GM12892 (cell line): ENCODE measurements at regions not wholly inside any gene's neighbourhood (a gene's known extent, or its start where the extent isn't known, plus 50 kb on each side); places are given as distances from the start of the nearest gene placed in this dataset.

Source experiments
- DNase-seq: peaks from one replicate; pipeline ENCODE4 v3.0.0; 2011; ENCODE audit not compliant: insufficient read length
- FAIRE-seq: peaks from 2 replicates; lab custom pipeline; 2011; peaks lifted over from hg19 to GRCh38; lab: Jason Lieb, UNC
- POLR2A ChIP-seq: IDR thresholded peaks from 2 replicates; pipeline ENCODE4 v1.6.1; 2011; ENCODE audit warnings: low read depth, low read length, control low read depth
- POLR2AphosphoS5 ChIP-seq: IDR thresholded peaks from 2 replicates; pipeline ENCODE4 v1.6.1; 2011; ENCODE audit warnings: low read depth, low read length, control low read depth
- TAF1 ChIP-seq: IDR thresholded peaks from 2 replicates; pipeline ENCODE4 v1.6.1; 2011; ENCODE audit warnings: low read depth, mild to moderate bottlenecking, control low read depth, low read length, borderline replicate concordance

DNA sequence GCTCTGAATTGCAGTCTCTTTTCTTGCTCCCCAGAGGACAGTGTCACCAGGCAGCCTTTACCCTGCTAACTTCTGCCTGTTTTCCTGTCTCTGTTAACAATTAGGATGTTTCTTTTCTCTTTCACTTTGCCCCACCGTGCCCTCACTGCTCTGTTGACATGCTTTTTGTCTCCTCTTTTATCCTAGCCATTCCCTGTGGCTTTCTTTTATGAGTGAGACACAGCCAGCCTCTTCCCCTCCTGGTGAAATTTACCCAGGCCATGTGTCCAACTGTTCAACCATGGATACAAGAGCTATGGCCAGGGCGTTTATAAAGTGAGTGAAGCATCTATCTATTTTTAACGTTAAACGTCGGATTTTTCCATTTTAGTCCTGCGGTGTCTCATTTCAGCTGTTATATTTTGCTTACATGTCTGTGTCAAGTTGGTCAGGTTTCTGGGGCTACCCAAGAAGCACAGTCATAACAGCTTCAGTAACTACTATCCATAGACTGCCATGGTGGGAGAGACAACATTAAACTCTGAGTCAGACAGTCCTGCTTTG, 443.2 kb upstream of the AZI2 start:
- TF ChIP-seq POLR2AphosphoS5: no peak
- no peak for TF ChIP-seq POLR2A
- TF ChIP-seq TAF1: no peak
- no peak for DNase-seq
- no peak for FAIRE-seq

GRCh38 chr3:28792604-28793003, 444.0 kb upstream of the AZI2 start:
- TF ChIP-seq POLR2A (no peak), POLR2AphosphoS5 (no peak), TAF1 (no peak)
- no peak for DNase-seq
- FAIRE-seq: no peak

- FAIRE-seq: no peak
- TF ChIP-seq TAF1 (no peak), POLR2AphosphoS5 (no peak), POLR2A (no peak)
- DNase-seq: no peak
Measured at GRCh38 chr3:28799084-28799483, 450.5 kb upstream of the AZI2 start.

DNA sequence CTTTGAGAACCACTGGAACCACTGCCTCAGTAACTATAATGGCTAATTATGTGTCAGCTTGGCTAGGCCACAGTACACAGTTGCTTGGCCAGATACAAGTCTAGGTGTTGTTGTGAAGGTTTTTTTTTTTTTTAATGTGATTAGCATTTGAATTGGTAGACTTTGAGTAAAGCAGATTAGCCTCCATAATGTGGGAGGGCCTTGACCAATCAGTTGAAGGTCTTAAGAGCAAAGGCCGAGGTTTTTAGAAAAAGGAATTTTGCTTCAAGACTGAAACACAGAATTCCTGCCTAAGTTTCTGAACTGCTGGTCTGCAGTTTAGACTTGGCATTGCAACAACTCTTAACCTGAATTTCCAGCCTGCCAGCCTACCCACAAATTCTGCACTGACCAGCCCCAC, 451.6 kb upstream of the AZI2 start:
- DNase-seq: no peak
- TF ChIP-seq POLR2A: no peak
- FAIRE-seq: no peak

DNA sequence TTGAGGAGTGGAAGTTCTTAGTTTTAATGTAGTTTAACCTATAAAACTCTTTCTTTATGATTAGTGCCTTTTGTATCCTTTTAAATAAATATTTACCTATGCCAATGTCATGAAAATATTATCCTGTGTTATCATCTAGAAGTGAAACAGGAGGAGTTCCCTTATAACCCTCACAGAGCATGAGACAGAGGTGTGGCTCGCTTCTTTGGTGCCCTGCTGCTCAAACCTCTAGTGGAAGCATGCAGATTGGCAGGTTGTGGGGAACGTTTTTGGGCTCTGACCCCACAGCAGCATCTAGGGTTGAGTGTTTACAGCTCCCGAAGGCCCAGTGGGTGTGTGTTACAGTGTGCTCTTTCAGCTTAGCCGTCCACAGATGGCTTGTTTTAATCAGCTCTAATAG, 459.4 kb upstream of the AZI2 start:
- no peak for FAIRE-seq
- TF ChIP-seq TAF1: no peak
- no peak for TF ChIP-seq POLR2A
- DNase-seq: no peak

GRCh38 chr3:28816017-28816416, 464.9 kb upstream of the RBMS3 start:
- DNase-seq: no peak
- no peak for FAIRE-seq
- TF ChIP-seq POLR2A: no peak
- TF ChIP-seq TAF1: no peak

- no peak for TF ChIP-seq POLR2AphosphoS5
- TF ChIP-seq TAF1: no peak
- TF ChIP-seq POLR2A: no peak
- DNase-seq: no peak
- FAIRE-seq: no peak
Measured at GRCh38 chr3:28824316-28824715, 456.6 kb upstream of the RBMS3 start.

GRCh38 chr3:28826840-28827239, 454.0 kb upstream of the RBMS3 start:
- no peak for DNase-seq
- no peak for FAIRE-seq
- TF ChIP-seq TAF1 (no peak), POLR2AphosphoS5 (no peak), POLR2A (no peak)

GRCh38 chr3:28835249-28835648, 445.6 kb upstream of the RBMS3 start:
- TF ChIP-seq TAF1 (no peak), POLR2AphosphoS5 (no peak), POLR2A (no peak)
- FAIRE-seq: no peak
- no peak for DNase-seq

DNA sequence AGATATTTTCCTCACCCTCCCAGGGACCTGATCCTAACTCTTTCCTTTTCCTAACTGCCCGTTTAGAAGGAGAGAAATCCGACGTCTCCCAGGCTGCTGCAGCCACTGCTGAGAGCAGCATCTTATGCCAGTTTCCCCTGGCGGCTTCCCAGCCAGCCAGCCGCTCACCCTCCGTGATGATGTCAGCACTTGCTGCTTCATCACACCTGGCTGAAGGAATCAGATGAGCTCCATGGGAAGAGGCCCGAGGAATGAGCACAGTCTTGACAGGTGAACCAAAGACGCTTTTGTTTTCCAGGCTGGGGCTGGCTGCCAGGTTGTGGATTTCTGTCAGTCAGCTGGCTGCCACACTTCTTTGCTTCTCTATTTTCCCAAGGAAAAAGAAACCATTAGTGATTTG, 445.1 kb upstream of the RBMS3 start:
- no peak for TF ChIP-seq POLR2A
- no peak for TF ChIP-seq TAF1
- no peak for TF ChIP-seq POLR2AphosphoS5
- no peak for FAIRE-seq
- no peak for DNase-seq

DNA sequence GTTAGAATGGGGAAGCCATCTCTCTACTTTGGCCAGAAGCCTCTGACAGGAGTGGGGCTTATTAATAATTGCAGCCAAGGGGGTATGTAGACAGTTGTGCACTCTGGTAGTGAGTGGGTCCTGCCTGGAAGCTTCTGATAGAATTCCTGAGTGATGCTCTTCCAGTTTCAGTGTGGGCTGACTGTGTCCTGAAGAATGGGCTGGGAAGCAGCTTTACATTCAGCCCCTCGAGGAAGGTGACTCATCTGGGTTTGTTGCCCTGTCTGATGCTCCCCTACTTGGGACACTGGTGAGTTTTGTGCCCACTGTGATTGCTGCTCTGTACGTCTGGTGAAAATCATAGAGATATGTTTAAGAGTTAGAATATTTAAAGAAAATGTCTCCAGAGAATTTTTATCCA, 444.7 kb upstream of the RBMS3 start:
- FAIRE-seq: no peak
- TF ChIP-seq POLR2A (no peak), POLR2AphosphoS5 (no peak), TAF1 (no peak)
- no peak for DNase-seq

DNA sequence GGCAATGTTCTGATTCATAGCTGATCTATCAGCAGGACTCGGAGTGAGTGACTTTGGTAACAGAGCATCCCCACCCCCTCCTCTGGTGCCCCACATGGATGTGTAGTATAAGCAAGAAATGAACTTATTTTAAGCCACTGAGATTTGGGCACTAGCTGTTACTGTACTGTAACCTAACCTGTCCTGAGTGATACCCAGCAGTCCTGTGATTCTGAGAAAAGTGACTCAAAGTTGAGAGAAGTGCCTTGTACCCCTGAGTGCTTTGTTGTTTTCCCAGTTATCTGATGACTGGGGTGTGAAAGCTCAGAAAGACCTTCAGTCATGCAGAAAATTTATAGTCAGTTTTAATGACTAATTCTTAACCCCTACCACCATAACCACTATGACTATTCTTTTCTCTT, 439.9 kb upstream of the RBMS3 start:
- DNase-seq (no peak), FAIRE-seq (no peak)
- no peak for TF ChIP-seq TAF1
- no peak for TF ChIP-seq POLR2AphosphoS5
- TF ChIP-seq POLR2A: no peak

DNA sequence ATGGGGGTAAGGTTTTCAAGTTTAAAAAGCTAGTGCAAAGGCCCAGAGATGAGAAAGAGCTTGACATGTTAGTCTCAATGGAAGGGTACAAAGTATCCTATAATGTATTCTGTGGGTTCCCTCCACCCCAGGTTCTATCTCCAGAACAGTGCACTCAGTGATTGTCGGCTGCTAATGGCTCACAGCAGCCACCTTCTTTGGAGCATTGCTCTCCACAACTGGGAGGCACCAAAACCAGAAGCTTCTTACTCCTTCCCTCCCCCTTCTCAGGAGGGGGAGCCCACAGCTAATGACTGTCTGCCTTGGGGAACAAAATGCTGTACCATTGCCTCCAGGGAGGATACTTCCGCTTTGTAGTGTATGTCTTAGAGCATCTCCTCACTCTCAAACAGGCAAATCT, 439.4 kb upstream of the RBMS3 start:
- no peak for TF ChIP-seq POLR2A
- no peak for TF ChIP-seq TAF1
- TF ChIP-seq POLR2AphosphoS5: no peak
- DNase-seq (no peak), FAIRE-seq (no peak)
